ENCODE measurements at regions not wholly inside any gene's neighbourhood (a gene's known extent, or its start where the extent isn't known, plus 50 kb on each side); places are given as distances from the start of the nearest gene placed in this dataset.
A peak's percentile ranks its signal among the peaks of the same experiment; 100 is the strongest.
"Not testable (repeated sequence)": the region's sequence is repeated elsewhere in the genome, so short reads cannot be mapped to it uniquely, and the experiment has no call there.

DNA sequence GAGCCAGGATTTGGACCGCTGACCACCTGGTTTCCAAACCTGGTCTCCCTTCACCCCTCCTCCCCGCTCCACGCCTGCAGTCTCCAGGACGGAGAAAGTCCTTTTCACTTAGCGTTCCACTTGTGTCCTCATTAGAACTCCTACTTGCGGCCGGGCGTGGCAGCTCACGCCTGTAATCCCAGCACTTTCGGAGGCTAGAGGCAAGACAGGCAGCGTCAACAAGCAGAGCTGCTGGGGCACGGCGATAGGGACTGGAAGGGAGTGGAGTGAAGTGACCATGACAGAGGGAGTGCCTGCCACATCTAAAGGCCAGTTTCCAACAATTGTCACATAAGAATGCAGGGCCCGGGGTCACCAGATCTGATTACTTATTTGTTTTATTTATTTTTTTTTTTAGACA, 132.5 kb upstream of the NCOR2 start:
- Histone ChIP-seq H3K9me3 (no peaks in the 10 kb centered on the region), H3K27ac (peak overlapping the region in 2 of 4 donors; percentile 52 to 77), H3K4me3 (no peak overlapping the region), H3K27me3 (peaks cover 0 to 14% (median 0%) of the 10 kb centered on the region in 4 donors), H3K36me3 (no peaks in the 10 kb centered on the region), H3K4me1 (peaks cover 6 to 35% (median 14%) of the 10 kb centered on the region in 3 donors)
- TF ChIP-seq, protein P1, sequence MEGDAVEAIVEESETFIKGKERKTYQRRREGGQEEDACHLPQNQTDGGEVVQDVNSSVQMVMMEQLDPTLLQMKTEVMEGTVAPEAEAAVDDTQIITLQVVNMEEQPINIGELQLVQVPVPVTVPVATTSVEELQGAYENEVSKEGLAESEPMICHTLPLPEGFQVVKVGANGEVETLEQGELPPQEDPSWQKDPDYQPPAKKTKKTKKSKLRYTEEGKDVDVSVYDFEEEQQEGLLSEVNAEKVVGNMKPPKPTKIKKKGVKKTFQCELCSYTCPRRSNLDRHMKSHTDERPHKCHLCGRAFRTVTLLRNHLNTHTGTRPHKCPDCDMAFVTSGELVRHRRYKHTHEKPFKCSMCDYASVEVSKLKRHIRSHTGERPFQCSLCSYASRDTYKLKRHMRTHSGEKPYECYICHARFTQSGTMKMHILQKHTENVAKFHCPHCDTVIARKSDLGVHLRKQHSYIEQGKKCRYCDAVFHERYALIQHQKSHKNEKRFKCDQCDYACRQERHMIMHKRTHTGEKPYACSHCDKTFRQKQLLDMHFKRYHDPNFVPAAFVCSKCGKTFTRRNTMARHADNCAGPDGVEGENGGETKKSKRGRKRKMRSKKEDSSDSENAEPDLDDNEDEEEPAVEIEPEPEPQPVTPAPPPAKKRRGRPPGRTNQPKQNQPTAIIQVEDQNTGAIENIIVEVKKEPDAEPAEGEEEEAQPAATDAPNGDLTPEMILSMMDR (IDR thresholded peaks at IDR 0.05): no peak
- TF ChIP-seq POLR2A (IDR thresholded peaks at IDR 0.05): no peak
- WGBS, 2 donors: 72 to 74% methylated on average over 8 to 14 of the region's 14 CpGs
- intact Hi-C loops (cut with DNase I): no loop called here
- no peak for DNase-seq

DNA sequence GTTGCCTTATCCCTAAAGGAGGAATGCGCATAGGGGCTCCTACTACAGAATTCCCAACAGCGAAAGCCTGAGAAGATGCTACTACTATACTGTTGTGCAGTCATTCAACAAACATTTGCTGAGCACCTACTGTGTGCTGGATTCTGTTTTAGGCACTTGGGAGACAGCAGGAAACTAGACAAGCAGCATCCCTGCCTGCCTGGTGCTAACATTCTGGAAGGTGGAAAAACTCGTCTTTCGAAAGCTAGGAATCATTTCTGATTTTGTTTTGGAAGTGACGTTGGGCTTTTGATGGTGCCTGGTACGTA, 131.5 kb upstream of the NCOR2 start:
- intact Hi-C loops (cut with DNase I): no loop called here
- Histone ChIP-seq H3K4me3 (no peak overlapping the region), H3K9me3 (no peaks in the 10 kb centered on the region), H3K36me3 (no peaks in the 10 kb centered on the region), H3K4me1 (peaks cover 9 to 41% (median 19%) of the 10 kb centered on the region in 3 donors), H3K27me3 (peaks cover 0 to 14% (median 0%) of the 10 kb centered on the region in 4 donors), H3K27ac (peak overlapping the region in 3 of 4 donors; percentile 17 to 66 (median 60))
- 73 to 80% methylated on average over 6 of the region's 6 CpGs for WGBS, 2 donors
- no peak for TF ChIP-seq POLR2A (IDR thresholded peaks at IDR 0.05)
- TF ChIP-seq, protein P1 (IDR thresholded peaks at IDR 0.05): no peak
- no peak for DNase-seq

DNA sequence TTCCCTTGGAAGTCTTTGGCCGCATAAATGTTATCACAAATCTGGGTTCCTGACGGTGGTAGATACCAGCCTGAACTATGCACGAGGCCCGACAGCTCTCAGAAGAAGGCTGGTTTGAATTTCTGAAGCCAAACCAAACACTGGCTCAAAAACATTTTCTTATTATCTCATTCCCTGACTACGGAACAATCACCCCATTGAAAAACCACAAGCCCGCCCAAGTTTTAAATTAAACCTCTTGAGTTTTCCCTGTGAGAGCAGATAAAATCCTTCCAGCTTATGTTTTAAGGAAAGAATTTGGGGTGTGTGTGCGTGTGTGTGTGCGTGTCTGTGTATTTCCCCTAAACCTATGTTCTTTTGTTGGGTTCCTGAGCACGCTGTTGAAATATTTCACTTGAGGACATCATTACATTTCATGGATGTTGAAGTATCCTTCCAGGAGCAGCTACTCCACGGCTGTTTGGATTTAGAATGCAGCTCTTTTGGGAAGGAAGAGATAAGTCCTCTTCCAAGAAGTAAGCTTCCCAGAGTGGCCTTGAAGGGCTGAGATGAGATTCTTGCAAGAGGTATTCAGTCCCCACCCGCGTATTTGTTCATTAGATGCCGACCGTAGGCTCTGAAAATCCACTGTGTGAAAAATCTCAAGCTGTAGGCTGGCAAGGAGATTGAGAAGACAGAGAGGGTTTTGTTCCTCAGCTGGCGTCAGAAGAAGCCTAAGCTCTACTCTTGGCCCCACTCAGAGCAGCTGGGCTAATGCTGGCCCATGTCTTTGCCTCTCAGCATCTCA, 131.0 kb upstream of the NCOR2 start:
- intact Hi-C loops (cut with DNase I): no loop called here
- Histone ChIP-seq H3K36me3 (no peaks in the 10 kb centered on the region), H3K4me1 (peaks cover 9 to 41% (median 19%) of the 10 kb centered on the region in 3 donors), H3K27ac (peak overlapping the region in 3 of 4 donors; percentile 17 to 66 (median 60)), H3K27me3 (peaks cover 0 to 14% (median 0%) of the 10 kb centered on the region in 4 donors), H3K4me3 (no peak overlapping the region), H3K9me3 (no peaks in the 10 kb centered on the region)
- DNase-seq: no peak
- WGBS, 2 donors: 74 to 78% methylated on average over 13 to 15 of the region's 15 CpGs
- TF ChIP-seq, protein P1 (IDR thresholded peaks at IDR 0.05): no peak
- no peak for TF ChIP-seq POLR2A (IDR thresholded peaks at IDR 0.05)

DNA sequence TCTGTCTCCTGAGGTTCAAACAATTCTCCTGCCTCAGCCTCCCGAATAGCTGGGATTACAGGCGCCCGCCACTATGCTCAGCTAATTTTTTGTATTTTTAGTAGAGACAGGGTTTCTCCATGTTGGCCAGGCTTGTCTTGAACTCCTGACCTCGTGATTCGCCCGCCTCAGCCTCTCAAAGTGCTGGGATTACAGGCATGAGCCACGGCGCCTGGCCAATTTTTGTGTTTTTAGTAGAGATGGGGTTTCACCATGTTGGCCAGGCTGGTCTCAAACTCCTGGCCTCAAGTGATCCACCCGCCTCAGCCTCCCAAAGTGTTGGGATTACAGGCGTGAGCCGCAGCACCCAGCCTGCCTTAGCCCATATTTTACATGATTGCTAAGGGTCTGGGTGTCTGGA, 130.3 kb upstream of the NCOR2 start:
- H3K9me3 ChIP-seq; DNase-seq; H3K4me3 ChIP-seq; intact Hi-C loops (cut with DNase I); H3K36me3 ChIP-seq: not testable (repeated sequence)
- Histone ChIP-seq H3K27me3 (peaks cover 0 to 14% (median 0%) of the 10 kb centered on the region in 4 donors), H3K27ac (peak overlapping the region in 2 of 4 donors; percentile 60 to 66), H3K4me1 (peaks cover 9 to 41% (median 19%) of the 10 kb centered on the region in 3 donors)
- WGBS, 2 donors: 59 to 93% methylated on average over 6 to 8 of the region's 11 CpGs

DNA sequence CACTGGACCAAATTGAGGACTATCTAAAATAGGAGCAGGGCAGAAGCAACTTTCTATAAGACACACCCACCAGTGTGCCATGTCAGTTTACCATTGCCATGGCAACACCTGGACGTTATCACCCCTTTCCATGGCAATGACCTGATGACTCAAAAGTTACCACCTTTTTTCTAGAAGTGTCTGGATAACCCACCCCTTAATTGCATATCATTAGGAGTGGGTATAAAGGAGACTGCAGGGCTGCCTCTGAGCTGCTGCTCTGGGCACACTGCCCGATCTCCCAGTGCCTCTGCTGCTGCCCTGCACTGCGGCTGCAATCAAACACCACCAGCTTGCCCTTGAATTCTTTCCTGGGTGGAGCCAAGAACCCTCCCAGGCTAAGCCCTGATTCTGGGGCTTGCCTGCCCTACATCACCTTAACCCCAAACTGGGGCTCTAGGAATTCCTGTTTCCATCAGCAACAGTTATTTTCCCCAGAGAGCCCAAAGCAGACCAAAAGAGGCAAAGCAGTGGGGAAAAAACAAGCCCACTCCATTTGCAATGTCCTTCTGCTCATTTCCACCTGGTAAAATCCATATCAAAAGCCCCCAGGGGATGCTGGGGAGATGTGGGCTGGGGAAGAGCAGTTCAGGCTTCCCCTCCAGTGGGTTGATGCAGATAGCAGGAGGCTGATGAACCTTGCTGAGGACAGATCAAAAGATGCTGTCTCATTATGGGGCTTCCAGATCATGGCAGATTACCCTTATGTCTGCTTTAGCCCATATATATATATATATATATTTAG, 129.5 kb upstream of the NCOR2 start:
- peaks cover 0 to 11% (median 4%) of the 10 kb centered on the region in 3 donors for H3K9me3 ChIP-seq
- peaks cover 9 to 41% (median 19%) of the 10 kb centered on the region in 3 donors for H3K4me1 ChIP-seq
- H3K27me3 ChIP-seq: peaks cover 0 to 14% (median 0%) of the 10 kb centered on the region in 4 donors
- 49 to 55% methylated on average over 2 to 3 of the region's 3 CpGs for WGBS, 2 donors
- no peak overlapping the region for H3K4me3 ChIP-seq
- H3K27ac ChIP-seq: no peak overlapping the region
- no peak for TF ChIP-seq POLR2A (IDR thresholded peaks at IDR 0.05)
- TF ChIP-seq, protein P1 (IDR thresholded peaks at IDR 0.05): no peak
- intact Hi-C loops (cut with DNase I): no loop called here
- no peaks in the 10 kb centered on the region for H3K36me3 ChIP-seq
- no peak for DNase-seq
